Nephron (organoid): ENCODE measurements at regions not wholly inside any gene's neighbourhood (a gene's known extent, or its start where the extent isn't known, plus 50 kb on each side); places are given as distances from the start of the nearest gene placed in this dataset.
A peak's percentile ranks its signal among the peaks of the same experiment; 100 is the strongest.

Experiments used
- H3K27ac Mint-ChIP-seq, 3 experiments: 2 replicates each; pipeline ENCODE4 v1.8.0; 2020; ENCODE audit warnings: mixed read lengths in 3 of 3, mild to moderate bottlenecking in 2 of 3, moderate library complexity in 1 of 3
- H3K27me3 Mint-ChIP-seq: 2 replicates; pipeline ENCODE4 v1.8.0; 2021; ENCODE audit warnings: low read depth, mild to moderate bottlenecking, moderate library complexity, mixed read lengths
- H3K36me3 Mint-ChIP-seq: 2 replicates; pipeline ENCODE4 v1.8.0; 2020; ENCODE audit warnings: low read depth, mixed read lengths
- H3K4me1 Mint-ChIP-seq: 2 replicates; pipeline ENCODE4 v1.8.0; 2020; ENCODE audit warnings: mixed read lengths
- H3K4me3 Mint-ChIP-seq, 3 experiments: 2 replicates each; pipeline ENCODE4 v1.8.0; 2020; ENCODE audit warnings: mild to moderate bottlenecking in 3 of 3, mixed read lengths in 3 of 3, moderate library complexity in 2 of 3
- H3K9me3 Mint-ChIP-seq: 2 replicates; pipeline ENCODE4 v1.8.0; 2020; ENCODE audit warnings: mixed read lengths
- CTCF ChIP-seq, 3 experiments: fragments of 200-600 bp; sonication (generic); IDR thresholded peaks; one replicate each; pipeline ENCODE4 v1.5.0; 2021; ENCODE audit warnings: antibody characterized with exemption in 3 of 3; ENCODE audit not compliant: unreplicated experiment in 3 of 3

GRCh38 chr1:94329986-94330385 is 88.2 kb upstream of the ABCD3 start:
- no peaks in the 10 kb centered on the region for H3K9me3 Mint-ChIP-seq
- H3K4me3 Mint-ChIP-seq, result no peak overlapping the region
- TF ChIP-seq CTCF (IDR thresholded peaks at IDR 0.05; ENCODE audit: unreplicated experiment in 3 of 3), result peak; percentile 30 to 42 (median 31)
- H3K27ac Mint-ChIP-seq, result peak overlapping the region; percentile 6 to 60 (median 6)
- no peaks in the 10 kb centered on the region for H3K36me3 Mint-ChIP-seq
- peaks cover 67% of the 10 kb centered on the region for H3K4me1 Mint-ChIP-seq
- peaks cover 3% of the 10 kb centered on the region for H3K27me3 Mint-ChIP-seq

- no peaks in the 10 kb centered on the region for H3K36me3 Mint-ChIP-seq
- H3K4me1 Mint-ChIP-seq, result peaks cover 62% of the 10 kb centered on the region
- no peak overlapping the region for H3K27ac Mint-ChIP-seq
- H3K4me3 Mint-ChIP-seq, result no peak overlapping the region
- TF ChIP-seq CTCF (IDR thresholded peaks at IDR 0.05; ENCODE audit: unreplicated experiment in 3 of 3), result no peak
- no peaks in the 10 kb centered on the region for H3K9me3 Mint-ChIP-seq
- peaks cover 3% of the 10 kb centered on the region for H3K27me3 Mint-ChIP-seq
Observed at GRCh38 chr1:94329276-94329675, 88.9 kb upstream of the ABCD3 start.

GRCh38 chr1:94327001-94327690 is 89.8 kb upstream of the ARHGAP29 start:
- peak overlapping the region; percentile 73 to 88 (median 84) for H3K27ac Mint-ChIP-seq
- peaks cover 71% of the 10 kb centered on the region for H3K4me1 Mint-ChIP-seq
- TF ChIP-seq CTCF (IDR thresholded peaks at IDR 0.05; ENCODE audit: unreplicated experiment in 3 of 3), result no peak
- peaks cover 3% of the 10 kb centered on the region for H3K27me3 Mint-ChIP-seq
- H3K9me3 Mint-ChIP-seq, result no peaks in the 10 kb centered on the region
- no peaks in the 10 kb centered on the region for H3K36me3 Mint-ChIP-seq
- H3K4me3 Mint-ChIP-seq, result peak overlapping the region; percentile 29 to 58 (median 57)

GRCh38 chr1:94326329-94326728 is 88.9 kb upstream of the ARHGAP29 start:
- Mint-ChIP-seq H3K27ac (peak overlapping the region; percentile 73 to 88 (median 84)), H3K27me3 (peaks cover 3% of the 10 kb centered on the region), H3K4me3 (no peak overlapping the region), H3K9me3 (no peaks in the 10 kb centered on the region), H3K36me3 (no peaks in the 10 kb centered on the region), H3K4me1 (peaks cover 79% of the 10 kb centered on the region)
- no peak for TF ChIP-seq CTCF (IDR thresholded peaks at IDR 0.05; ENCODE audit: unreplicated experiment in 3 of 3)

GRCh38 chr1:94325377-94326302 is 88.3 kb upstream of the ARHGAP29 start:
- peak overlapping the region in 1 of 3 experiments; percentile 8 for H3K4me3 Mint-ChIP-seq
- H3K4me1 Mint-ChIP-seq, result peaks cover 83% of the 10 kb centered on the region
- no peaks in the 10 kb centered on the region for H3K9me3 Mint-ChIP-seq
- peaks cover 3% of the 10 kb centered on the region for H3K27me3 Mint-ChIP-seq
- H3K27ac Mint-ChIP-seq, result peak overlapping the region; percentile 73 to 88 (median 84)
- H3K36me3 Mint-ChIP-seq, result no peaks in the 10 kb centered on the region
- no peak for TF ChIP-seq CTCF (IDR thresholded peaks at IDR 0.05; ENCODE audit: unreplicated experiment in 3 of 3)
